IMR-90 (cell line): ENCODE measurements at regions not wholly inside any gene's neighbourhood (a gene's known extent, or its start where the extent isn't known, plus 50 kb on each side); places are given as distances from the start of the nearest gene placed in this dataset.

ENCODE experiments used
- ATAC-seq: fragments of 200-7000 bp; cut with Tn5 transposase; 2 replicates; pipeline ENCODE4 v1.9.1; 2020; ENCODE audit warnings: low read depth, mild to moderate bottlenecking, moderate library complexity
- BruUV-seq: library from RNA; stranded (reverse); fragments of 400-500 nt; replicated peaks from 2 replicates; lab custom pipeline; 2021; lab: Mats Ljungman, UMichigan
- CTCF ChIA-PET: fragments of 300-600 bp; formaldehyde crosslinking; extraction: SDS; loops from one replicate; lab custom pipeline; 2021; ENCODE audit warnings: antibody characterized with exemption; lab: Yijun Ruan, JAX
- POLR2A ChIA-PET: fragments of 300-600 bp; sonication (Branson Sonifier 250); formaldehyde crosslinking; loops from one replicate; lab custom pipeline; 2022; ENCODE audit warnings: antibody characterized with exemption; ENCODE audit not compliant: unreplicated experiment; lab: Charles Lee
- DNase-seq: peaks from one replicate; pipeline ENCODE4 v3.0.0; 2013
- H2AFZ ChIP-seq: replicated peaks from 2 replicates; pipeline ENCODE3; 2013; ENCODE audit warnings: low read length, mild to moderate bottlenecking; ENCODE audit not compliant: poor library complexity
- H2AK5ac ChIP-seq: 2 replicates; pipeline ENCODE4 v1.6.1; 2013; ENCODE audit warnings: low read depth, low read length, inconsistent platforms
- H2AK9ac ChIP-seq: replicated peaks from 2 replicates; pipeline ENCODE3; 2013; ENCODE audit warnings: mild to moderate bottlenecking, low read depth, low read length, moderate library complexity; ENCODE audit not compliant: poor library complexity
- H2BK120ac ChIP-seq: 2 replicates; pipeline ENCODE4 v1.6.1; 2013; ENCODE audit warnings: low read depth, low read length, inconsistent platforms
- H2BK15ac ChIP-seq: 3 replicates; pipeline ENCODE4 v1.6.1; 2013; ENCODE audit warnings: low read depth, low read length, inconsistent platforms
- H2BK20ac ChIP-seq: 2 replicates; pipeline ENCODE4 v1.6.1; 2013; ENCODE audit warnings: low read depth, mild to moderate bottlenecking, inconsistent platforms, low read length, moderate library complexity
- H2BK5ac ChIP-seq: 2 replicates; pipeline ENCODE4 v1.6.1; 2013; ENCODE audit warnings: mild to moderate bottlenecking, low read depth, low read length, inconsistent platforms; ENCODE audit not compliant: poor library complexity, severe bottlenecking
- H3K14ac ChIP-seq: replicated peaks from 2 replicates; pipeline ENCODE4 v1.6.1; 2013; ENCODE audit warnings: low read depth, low read length, inconsistent platforms
- H3K18ac ChIP-seq: 2 replicates; pipeline ENCODE4 v1.6.1; 2013; ENCODE audit warnings: low read depth, low read length, control low read depth
- H3K23ac ChIP-seq: 2 replicates; pipeline ENCODE4 v1.6.1; 2013; ENCODE audit warnings: low read depth, low read length, inconsistent platforms
- H3K27ac ChIP-seq: 2 replicates; pipeline ENCODE4 v1.5.1; 2013; ENCODE audit warnings: mild to moderate bottlenecking, control low read depth, low read length; ENCODE audit not compliant: insufficient read depth
- H3K27me3 ChIP-seq: 2 replicates; pipeline ENCODE4 v1.6.1; 2013; ENCODE audit warnings: low read length; ENCODE audit not compliant: control insufficient read depth, insufficient read depth
- H3K36me3 ChIP-seq: 2 replicates; pipeline ENCODE4 v1.6.1; 2013; ENCODE audit warnings: low read length, mixed read lengths; ENCODE audit not compliant: control insufficient read depth, insufficient read depth
- H3K4ac ChIP-seq: 2 replicates; pipeline ENCODE4 v1.6.1; 2013; ENCODE audit warnings: low read depth, low read length, inconsistent platforms
- H3K4me1 ChIP-seq: 2 replicates; pipeline ENCODE4 v1.6.1; 2013; ENCODE audit warnings: low read length, mixed read lengths; ENCODE audit not compliant: control insufficient read depth, insufficient read depth
- H3K4me2 ChIP-seq: 2 replicates; pipeline ENCODE4 v1.6.1; 2013; ENCODE audit warnings: low read depth, mild to moderate bottlenecking, control low read depth, low read length, moderate library complexity
- H3K4me3 ChIP-seq: 2 replicates; pipeline ENCODE4 v1.5.1; 2013; ENCODE audit warnings: low read depth, mild to moderate bottlenecking, control low read depth, low read length, moderate library complexity; ENCODE audit not compliant: insufficient read depth
- H3K56ac ChIP-seq: 2 replicates; pipeline ENCODE4 v1.6.1; 2013; ENCODE audit warnings: low read length, inconsistent platforms; ENCODE audit not compliant: insufficient read depth; ENCODE audit errors: extremely low read depth
- H3K79me1 ChIP-seq, 2 experiments: 2 replicates each; pipeline ENCODE4 v1.6.1; 2013; ENCODE audit warnings: low read length in 2 of 2, inconsistent platforms in 1 of 2, low read depth in 1 of 2
- H3K9ac ChIP-seq: 2 replicates; pipeline ENCODE4 v1.6.1; 2013; ENCODE audit warnings: low read depth, low read length, control low read depth
- H3K9me1 ChIP-seq: 2 replicates; pipeline ENCODE4 v1.6.1; 2013; ENCODE audit warnings: low read length, inconsistent platforms; ENCODE audit not compliant: insufficient read depth
- H3K9me3 ChIP-seq: 2 replicates; pipeline ENCODE4 v1.6.1; 2013; ENCODE audit warnings: low read length; ENCODE audit not compliant: control insufficient read depth, insufficient read depth
- H4K20me1 ChIP-seq: 2 replicates; pipeline ENCODE4 v1.6.1; 2013; ENCODE audit warnings: low read length, inconsistent platforms; ENCODE audit not compliant: insufficient read depth
- H4K5ac ChIP-seq: 2 replicates; pipeline ENCODE4 v1.6.1; 2013; ENCODE audit warnings: mild to moderate bottlenecking, low read depth, low read length, control low read depth
- H4K8ac ChIP-seq, 2 experiments: 2 replicates each; pipeline ENCODE4 v1.6.1; 2013; ENCODE audit warnings: low read depth in 2 of 2, low read length in 2 of 2, control low read depth in 1 of 2, inconsistent platforms in 1 of 2
- H4K91ac ChIP-seq: 2 replicates; pipeline ENCODE4 v1.6.1; 2013; ENCODE audit warnings: low read depth, low read length, inconsistent platforms; ENCODE audit not compliant: insufficient read depth
- BHLHE40 ChIP-seq: fragments of 150-350 bp; IDR thresholded peaks from 2 replicates; pipeline ENCODE4 v1.6.1; 2016; ENCODE audit warnings: mild to moderate bottlenecking, low read depth, low read length
- CEBPB ChIP-seq: IDR thresholded peaks from 2 replicates; pipeline ENCODE4 v1.6.1; 2012; ENCODE audit warnings: low read depth, low read length, improper control_type of control experiment
- CHD1 ChIP-seq: IDR thresholded peaks from 2 replicates; pipeline ENCODE4 v1.6.1; 2012; ENCODE audit warnings: low read depth, low read length, improper control_type of control experiment
- FOS ChIP-seq: fragments of 150-350 bp; IDR thresholded peaks from 2 replicates; pipeline ENCODE4 v1.6.1; 2016; ENCODE audit warnings: low read depth, low read length
- MAFK ChIP-seq: IDR thresholded peaks from 2 replicates; pipeline ENCODE4 v1.6.1; 2012; ENCODE audit warnings: low read depth, low read length, improper control_type of control experiment
- MAZ ChIP-seq: IDR thresholded peaks from 2 replicates; pipeline ENCODE4 v1.6.1; 2012; ENCODE audit warnings: low read depth, mild to moderate bottlenecking, low read length, improper control_type of control experiment, moderate library complexity, borderline replicate concordance
- MXI1 ChIP-seq: IDR thresholded peaks from 2 replicates; pipeline ENCODE4 v1.6.1; 2012; ENCODE audit warnings: low read depth, mild to moderate bottlenecking, low read length, moderate library complexity, borderline replicate concordance
- NFE2L2 ChIP-seq: fragments of 150-350 bp; IDR thresholded peaks from 2 replicates; pipeline ENCODE4 v1.6.1; 2016; ENCODE audit warnings: low read depth, mild to moderate bottlenecking, low read length
- POLR2A ChIP-seq: IDR thresholded peaks from 2 replicates; pipeline ENCODE4 v1.6.1; 2012; ENCODE audit warnings: mild to moderate bottlenecking, low read depth, low read length
- RAD21 ChIP-seq: IDR thresholded peaks from 2 replicates; pipeline ENCODE4 v1.6.1; 2012; ENCODE audit warnings: low read length, improper control_type of control experiment
- RCOR1 ChIP-seq: IDR thresholded peaks from 2 replicates; pipeline ENCODE4 v1.6.1; 2012; ENCODE audit warnings: mild to moderate bottlenecking, low read length, improper control_type of control experiment; ENCODE audit not compliant: insufficient replicate concordance
- RFX5 ChIP-seq: IDR thresholded peaks from 2 replicates; pipeline ENCODE4 v1.8.0; 2012; ENCODE audit warnings: low read depth, mild to moderate bottlenecking, low read length, moderate library complexity
- SMC3 ChIP-seq: fragments of 150-350 bp; IDR thresholded peaks from 2 replicates; pipeline ENCODE4 v1.6.1; 2016; ENCODE audit warnings: low read depth, mild to moderate bottlenecking, antibody characterized with exemption, low read length, moderate library complexity
- WGBS, 2 experiments: methylation state at CpG; one replicate each; pipeline versions ENCODE4 v1.1.5 to v1.1.7; 2013; ENCODE audit warnings: missing lambda C conversion rate in 2 of 2; ENCODE audit not compliant: insufficient read length in 1 of 2; ENCODE audit errors: extremely low coverage in 2 of 2; 5-methylcytosine and 5-hydroxymethylcytosine counted together
- dilution Hi-C: fragments of 300-500 bp; cut with HindIII; formaldehyde crosslinking; loops from one replicate; pipeline ENCODE4 v1.14.3; 2018; ENCODE audit warnings: low sequenced_read_pairs; ENCODE audit not compliant: unreplicated experiment
- in situ Hi-C: fragments of 300-500 bp; cut with MboI; formaldehyde crosslinking; loops from 3 replicates; pipeline ENCODE4 v1.14.3; 2019; ENCODE audit warnings: low sequenced_read_pairs, inconsistent platforms, mixed read lengths
- intact Hi-C: fragments of 100-400 bp; cut with micrococcal nuclease; formaldehyde crosslinking; loops from 2 replicates; pipeline ENCODE4 v1.10.0; 2022
- TF ChIP-seq, protein P1 (sequence below): fragments of 150-350 bp; IDR thresholded peaks from 2 replicates; pipeline ENCODE4 v1.6.1; 2016; ENCODE audit warnings: low read depth, mild to moderate bottlenecking, low read length, moderate library complexity, borderline replicate concordance
- TF ChIP-seq, protein P2 (sequence below): conservative IDR thresholded peaks from 2 replicates; pipeline ENCODE4 v1.5.1; 2012; ENCODE audit warnings: mild to moderate bottlenecking, low read depth, low read length, improper control_type of control experiment

DNA sequence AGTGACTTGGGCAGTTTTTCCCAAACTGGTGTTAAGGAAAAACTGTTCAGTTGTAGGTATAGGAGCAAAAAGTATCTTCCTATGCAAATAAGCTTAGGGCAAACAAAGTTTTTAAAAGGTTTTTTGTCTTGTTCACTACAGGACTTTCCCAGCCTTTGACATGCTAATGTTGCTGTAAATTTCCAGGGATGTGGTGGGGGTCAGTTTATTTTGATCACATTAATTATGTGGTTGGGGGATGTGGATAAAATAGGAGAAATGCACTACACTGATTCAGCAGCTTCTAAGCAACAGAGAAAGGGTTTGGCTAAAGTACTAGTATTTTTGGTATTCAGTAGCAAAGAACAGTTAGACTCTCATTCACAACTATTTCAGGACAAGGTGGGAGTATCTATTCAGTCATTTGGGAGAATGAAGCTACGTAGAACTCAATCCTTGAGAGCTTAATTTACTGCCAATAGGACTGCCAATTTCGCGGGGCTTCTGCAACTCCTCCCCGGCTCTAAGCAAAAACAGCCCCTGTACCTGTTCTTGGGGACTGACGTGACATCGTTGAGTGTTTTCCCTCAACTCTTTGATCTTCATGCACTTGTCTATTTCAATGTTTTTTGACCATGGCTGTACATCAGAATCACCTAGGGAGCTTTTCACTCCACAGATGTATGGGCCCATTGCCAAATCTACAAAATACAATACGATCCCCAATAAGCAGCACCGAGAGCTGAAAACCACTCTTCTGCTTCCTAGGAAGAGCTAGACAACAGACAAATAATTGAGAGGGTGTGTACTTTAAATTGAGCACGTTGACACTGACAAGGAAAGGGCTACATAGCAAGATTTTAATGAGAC is 94.8 kb upstream of the NHSL1 start:
- dilution Hi-C loops, result no loop called here
- H4K8ac ChIP-seq, result peak overlapping the region; percentile 38 to 60
- H3K4me2 ChIP-seq, result peak overlapping the region; percentile 86
- peak overlapping the region; percentile 80; the same call in 1 of the 2 replicates for H3K18ac ChIP-seq
- H2AK9ac ChIP-seq, result no peak overlapping the region
- intact Hi-C loops, result loop anchor here (1.0 to 10.0 kb wide), 2 partner anchors 98 to 771 kb away; no protein-coding TSS in a partner anchor
- ChIA-PET CTCF (interaction anchor here (0.6 to 0.9 kb wide), 3 partner anchors 9 to 157 kb away, joined by 3 read pairs; no protein-coding TSS in a partner anchor), POLR2A (interaction anchor here (0.6 kb wide), 1 partner anchor 99 kb away, joined by 3 read pairs; no protein-coding TSS in a partner anchor)
- H2BK20ac ChIP-seq, result peak overlapping the region; percentile 75
- peaks cover 18 to 52% of the 10 kb centered on the region in 2 experiments for H3K79me1 ChIP-seq
- peak overlapping the region; percentile 63; the same call in 1 of the 2 replicates for H3K23ac ChIP-seq
- H3K9ac ChIP-seq, result peak overlapping the region; percentile 54; the same call in 1 of the 2 replicates
- no peaks in the 10 kb centered on the region for H4K20me1 ChIP-seq
- in situ Hi-C loops, result loop anchor here (5.0 kb wide), 3 partner anchors 93 to 178 kb away; partner anchors contain the start of gene CCDC28A
- no peaks in the 10 kb centered on the region for H3K36me3 ChIP-seq
- TF ChIP-seq MAFK (no peak), MXI1 (no peak), RCOR1 (no peak), NFE2L2 (no peak), CEBPB (no peak), CHD1 (no peak), MAZ (no peak), RFX5 (no peak), SMC3 (no peak), RAD21 (no peak), BHLHE40 (no peak), POLR2A (no peak), FOS (no peak)
- TF ChIP-seq, protein P1, sequence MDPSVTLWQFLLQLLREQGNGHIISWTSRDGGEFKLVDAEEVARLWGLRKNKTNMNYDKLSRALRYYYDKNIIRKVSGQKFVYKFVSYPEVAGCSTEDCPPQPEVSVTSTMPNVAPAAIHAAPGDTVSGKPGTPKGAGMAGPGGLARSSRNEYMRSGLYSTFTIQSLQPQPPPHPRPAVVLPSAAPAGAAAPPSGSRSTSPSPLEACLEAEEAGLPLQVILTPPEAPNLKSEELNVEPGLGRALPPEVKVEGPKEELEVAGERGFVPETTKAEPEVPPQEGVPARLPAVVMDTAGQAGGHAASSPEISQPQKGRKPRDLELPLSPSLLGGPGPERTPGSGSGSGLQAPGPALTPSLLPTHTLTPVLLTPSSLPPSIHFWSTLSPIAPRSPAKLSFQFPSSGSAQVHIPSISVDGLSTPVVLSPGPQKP, result no peak
- TF ChIP-seq, protein P2, sequence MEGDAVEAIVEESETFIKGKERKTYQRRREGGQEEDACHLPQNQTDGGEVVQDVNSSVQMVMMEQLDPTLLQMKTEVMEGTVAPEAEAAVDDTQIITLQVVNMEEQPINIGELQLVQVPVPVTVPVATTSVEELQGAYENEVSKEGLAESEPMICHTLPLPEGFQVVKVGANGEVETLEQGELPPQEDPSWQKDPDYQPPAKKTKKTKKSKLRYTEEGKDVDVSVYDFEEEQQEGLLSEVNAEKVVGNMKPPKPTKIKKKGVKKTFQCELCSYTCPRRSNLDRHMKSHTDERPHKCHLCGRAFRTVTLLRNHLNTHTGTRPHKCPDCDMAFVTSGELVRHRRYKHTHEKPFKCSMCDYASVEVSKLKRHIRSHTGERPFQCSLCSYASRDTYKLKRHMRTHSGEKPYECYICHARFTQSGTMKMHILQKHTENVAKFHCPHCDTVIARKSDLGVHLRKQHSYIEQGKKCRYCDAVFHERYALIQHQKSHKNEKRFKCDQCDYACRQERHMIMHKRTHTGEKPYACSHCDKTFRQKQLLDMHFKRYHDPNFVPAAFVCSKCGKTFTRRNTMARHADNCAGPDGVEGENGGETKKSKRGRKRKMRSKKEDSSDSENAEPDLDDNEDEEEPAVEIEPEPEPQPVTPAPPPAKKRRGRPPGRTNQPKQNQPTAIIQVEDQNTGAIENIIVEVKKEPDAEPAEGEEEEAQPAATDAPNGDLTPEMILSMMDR, result no peak
- peak overlapping the region; percentile 88 for H3K56ac ChIP-seq
- H2BK15ac ChIP-seq, result peak overlapping the region; percentile 53; the same call in 2 of the 3 replicates
- peaks cover 13% of the 10 kb centered on the region for H3K4me1 ChIP-seq
- H3K4ac ChIP-seq, result peak overlapping the region; percentile 67
- ATAC-seq, result no peak
- peak overlapping the region; percentile 34; the same call in 1 of the 2 replicates for H3K4me3 ChIP-seq
- WGBS, 2 experiments, result 60% methylated on average over 5 of the region's 9 CpGs; no CpG with 5 or more reads in 1 of the 2 experiments
- H3K27ac ChIP-seq, result peak overlapping the region; percentile 55
- no TSS peak for BruUV-seq
- H3K14ac ChIP-seq, result peak overlapping the region; percentile 55; the same call in 1 of the 2 replicates
- peak overlapping the region; percentile 69; the same call in 1 of the 2 replicates for H4K91ac ChIP-seq
- no peak for DNase-seq
- H4K5ac ChIP-seq, result peak overlapping the region; percentile 70; the same call in 1 of the 2 replicates
- no peaks in the 10 kb centered on the region for H3K27me3 ChIP-seq
- H2BK5ac ChIP-seq, result peak overlapping the region; percentile 96
- peak overlapping the region; percentile 74; the same call in 1 of the 2 replicates for H2AK5ac ChIP-seq
- H3K9me3 ChIP-seq, result no peaks in the 10 kb centered on the region
- peaks cover 3% of the 10 kb centered on the region for H3K9me1 ChIP-seq
- peak overlapping the region; percentile 16 for H2AFZ ChIP-seq
- H2BK120ac ChIP-seq, result peak overlapping the region; percentile 80
